HepG2 (cell line): ENCODE measurements at regions not wholly inside any gene's neighbourhood (a gene's known extent, or its start where the extent isn't known, plus 50 kb on each side); places are given as distances from the start of the nearest gene placed in this dataset.

Experiments
- ATAC-seq: fragments of 200-7000 bp; cut with Tn5 transposase; 3 replicates; pipeline ENCODE4 v1.9.1; 2020; ENCODE audit warnings: mild to moderate bottlenecking, moderate library complexity
- BruUV-seq: library from RNA; stranded (reverse); fragments of 400-500 nt; replicated peaks from 2 replicates; lab custom pipeline; 2021; lab: Mats Ljungman, UMichigan
- CTCF ChIA-PET: fragments of 300-600 bp; formaldehyde crosslinking; extraction: SDS; loops from one replicate; lab custom pipeline; 2021; ENCODE audit warnings: low total read pairs, inconsistent platforms, low intra/inter-chr PET ratio; lab: Yijun Ruan, JAX
- POLR2A ChIA-PET: fragments of 350-600 bp; sonication (Branson Sonifier 250); formaldehyde crosslinking; loops from one replicate; lab custom pipeline; 2020; ENCODE audit warnings: antibody characterized with exemption, inconsistent platforms; lab: Yijun Ruan, JAX
- DNase-seq: peaks from one replicate; pipeline ENCODE4 v3.0.0-alpha.2; 2015; ENCODE audit warnings: low spot score
- FAIRE-seq: peaks from 3 replicates; lab custom pipeline; 2011; peaks lifted over from hg19 to GRCh38; lab: Jason Lieb, UNC
- H2AFZ ChIP-seq: one replicate; pipeline ENCODE4 v1.6.1; 2011; ENCODE audit warnings: low read length, inconsistent platforms
- H3K27ac ChIP-seq: fragments of 300-600 bp; 3 replicates; pipeline ENCODE4 v1.8.0; 2011; ENCODE audit warnings: mixed run types, mild to moderate bottlenecking, mixed read lengths, low read length, inconsistent platforms; ENCODE audit not compliant: insufficient read depth; ENCODE audit errors: extremely low read length
- H3K27me3 ChIP-seq, 2 experiments: fragments of 200-600 bp in 1 of 2; 2 replicates in 1 of 2; 3 replicates in 1 of 2; pipeline versions ENCODE4 v1.6.0 to v1.8.0; 2011; ENCODE audit warnings: low read length in 2 of 2, mild to moderate bottlenecking in 2 of 2, moderate library complexity in 2 of 2, inconsistent platforms in 1 of 2; ENCODE audit not compliant: insufficient read depth in 2 of 2, control insufficient read depth in 1 of 2
- H3K36me3 ChIP-seq, 2 experiments: fragments of 200-600 bp in 1 of 2; replicated peaks in 1 of 2; 2 replicates in 1 of 2; 3 replicates in 1 of 2; pipeline versions ENCODE4 v1.5.1 to v1.8.0; 2011; ENCODE audit warnings: low read length in 2 of 2, inconsistent platforms in 1 of 2; ENCODE audit not compliant: insufficient read depth in 2 of 2, control insufficient read depth in 1 of 2
- H3K4me1 ChIP-seq: 2 replicates; pipeline ENCODE4 v1.5.1; 2012; ENCODE audit warnings: low read length, inconsistent platforms; ENCODE audit not compliant: insufficient read depth
- H3K4me2 ChIP-seq: 2 replicates; pipeline ENCODE4 v1.6.0; 2011; ENCODE audit warnings: low read depth, low read length, inconsistent platforms
- H3K4me3 ChIP-seq, 3 experiments: fragments of 200-600 bp in 1 of 3; sonication (generic), shearing (Covaris generic) in 1 of 3; replicated peaks in 1 of 3; 2 replicates each; pipeline ENCODE4 v1.5.1; 2011 to 2016; ENCODE audit warnings: low read length in 3 of 3, inconsistent platforms in 2 of 3, low read depth in 2 of 3, mild to moderate bottlenecking in 2 of 3, control low read depth in 1 of 3, mixed read lengths in 1 of 3; ENCODE audit not compliant: insufficient read depth in 1 of 3
- H3K79me2 ChIP-seq: one replicate; pipeline ENCODE4 v1.6.1; 2011; ENCODE audit warnings: low read length, inconsistent platforms; ENCODE audit not compliant: insufficient read depth
- H3K9ac ChIP-seq: 2 replicates; pipeline ENCODE4 v1.6.0; 2011; ENCODE audit warnings: mild to moderate bottlenecking, low read depth, low read length, inconsistent platforms; ENCODE audit not compliant: insufficient read depth
- H3K9me3 ChIP-seq: 2 replicates; pipeline ENCODE4 v1.5.1; 2012; ENCODE audit warnings: mild to moderate bottlenecking, low read length
- H4K20me1 ChIP-seq: 2 replicates; pipeline ENCODE4 v1.6.0; 2011; ENCODE audit warnings: inconsistent platforms, mild to moderate bottlenecking, low read length, moderate library complexity; ENCODE audit not compliant: insufficient read depth
- CHD2 ChIP-seq: IDR thresholded peaks from 2 replicates; pipeline ENCODE4 v1.6.1; 2011; ENCODE audit warnings: low read depth, low read length, improper control_type of control experiment
- NKX3-1 ChIP-seq: sonication (generic); formaldehyde crosslinking; IDR thresholded peaks from 2 replicates; pipeline ENCODE4 v1.5.0; 2020; ENCODE audit warnings: missing genetic modification reagents
- NR2F1 ChIP-seq, 2 experiments: fragments of 450-650 bp in 1 of 2; formaldehyde crosslinking in 1 of 2; IDR thresholded peaks; 2 replicates each; pipeline versions ENCODE4 v1.5.0 to v1.6.1; 2016 to 2020; ENCODE audit warnings: mild to moderate bottlenecking in 1 of 2, missing compliant biosample characterization in 1 of 2, missing genetic modification reagents in 1 of 2, moderate library complexity in 1 of 2
- RBM39 ChIP-seq: fragments of 200-400 bp; formaldehyde crosslinking; IDR thresholded peaks from one replicate; pipeline ENCODE4 v1.6.1; 2018; ENCODE audit warnings: antibody characterized with exemption, mild to moderate bottlenecking, low read depth, low read length; ENCODE audit not compliant: poor library complexity, severe bottlenecking
- TEF ChIP-seq: sonication (generic); formaldehyde crosslinking; IDR thresholded peaks from 2 replicates; pipeline ENCODE4 v1.5.0; 2020; ENCODE audit warnings: missing genetic modification reagents
- ZBTB39 ChIP-seq: sonication (generic); formaldehyde crosslinking; IDR thresholded peaks from 2 replicates; pipeline ENCODE4 v1.5.0; 2020; ENCODE audit warnings: missing genetic modification reagents
- ZNF512B ChIP-seq: sonication (generic); formaldehyde crosslinking; IDR thresholded peaks from 2 replicates; pipeline ENCODE4 v1.5.1; 2020; ENCODE audit warnings: missing genetic modification reagents, mild to moderate bottlenecking, borderline replicate concordance
- ZNF724P ChIP-seq: sonication (generic); formaldehyde crosslinking; IDR thresholded peaks from 2 replicates; pipeline ENCODE4 v1.8.0; 2022; ENCODE audit warnings: missing genetic modification reagents, borderline replicate concordance
- WGBS: methylation state at CpG from one replicate; pipeline ENCODE4 v1.1.6; 2017; ENCODE audit warnings: low lambda C conversion rate; 5-methylcytosine and 5-hydroxymethylcytosine counted together
- in situ Hi-C: cut with HindIII; loops from 2 replicates; pipeline ENCODE4 v1.10.0; 2017; ENCODE audit warnings: low pct_unique_long_range_greater_than_20kb; ENCODE audit not compliant: extremely low pct_ligation_motif_present
- intact Hi-C: fragments of 100-400 bp; cut with micrococcal nuclease; formaldehyde crosslinking; loops from one replicate; pipeline ENCODE4 v1.10.0; 2022; ENCODE audit not compliant: unreplicated experiment
- TF ChIP-seq, protein P1 (sequence below): sonication (generic); formaldehyde crosslinking; IDR thresholded peaks from 2 replicates; pipeline ENCODE4 v1.4.0; 2020; ENCODE audit warnings: mild to moderate bottlenecking, missing genetic modification reagents

- Histone ChIP-seq H3K36me3 (no peaks in the 10 kb centered on the region), H3K9ac (no peak overlapping the region), H4K20me1 (no peaks in the 10 kb centered on the region), H3K79me2 (no peaks in the 10 kb centered on the region), H3K4me3 (no peak overlapping the region), H3K4me2 (no peak overlapping the region), H3K27me3 (peaks cover 0 to 37% of the 10 kb centered on the region in 2 experiments; a peak in 4 of 5 replicates)
- intact Hi-C loops: loop anchor here (5.0 kb wide), 3 partner anchors 216 to 616 kb away; no protein-coding TSS in a partner anchor
- BruUV-seq: no TSS peak
- ATAC-seq (no peak), DNase-seq (no peak), FAIRE-seq (no peak)
- in situ Hi-C loops: loop anchor here (5.0 kb wide), 1 partner anchor 636 kb away; no protein-coding TSS in a partner anchor
- CTCF ChIA-PET: no interaction called here
- no peak for TF ChIP-seq ZBTB39 (CRISPR knock-in tag)
- no peak for TF ChIP-seq NKX3-1
- TF ChIP-seq NR2F1 (CRISPR knock-in tag; IDR thresholded peaks at IDR 0.05): no peak
- TF ChIP-seq, all 625 proteins: peak for 0
- POLR2A ChIA-PET: no interaction called here
- Histone ChIP-seq H2AFZ (no peak overlapping the region), H3K9me3 (no peaks in the 10 kb centered on the region), H3K4me1 (no peaks in the 10 kb centered on the region), H3K27ac (no peak overlapping the region)
- WGBS: 0% methylated on average over 2 of the region's 8 CpGs
These were observed 207.4 kb upstream of the IGF1R start for GRCh38 chr15:98440917-98441316.

- FAIRE-seq: no peak
- Histone ChIP-seq H3K27me3 (peaks cover 0 to 41% of the 10 kb centered on the region in 2 experiments; a peak in 4 of 5 replicates), H3K79me2 (no peaks in the 10 kb centered on the region), H3K36me3 (no peaks in the 10 kb centered on the region), H4K20me1 (no peaks in the 10 kb centered on the region), H3K27ac (no peak overlapping the region), H3K9me3 (no peaks in the 10 kb centered on the region), H3K4me2 (no peak overlapping the region), H3K9ac (no peak overlapping the region), H3K4me1 (no peaks in the 10 kb centered on the region), H2AFZ (no peak overlapping the region), H3K4me3 (no peak overlapping the region)
- in situ Hi-C loops: loop anchor here (5.0 kb wide), 1 partner anchor 636 kb away; no protein-coding TSS in a partner anchor
- no TSS peak for BruUV-seq
- no peak for DNase-seq
- ChIA-PET CTCF (interaction anchor here (1.6 to 2.2 kb wide), 2 partner anchors 440 to 635 kb away, joined by 4 to 18 read pairs; no protein-coding TSS in a partner anchor), POLR2A (no interaction called here)
- no peak for ATAC-seq
- WGBS: 11% methylated on average over 5 of the region's 5 CpGs
- intact Hi-C loops: loop anchor here (5.0 kb wide), 3 partner anchors 216 to 616 kb away; no protein-coding TSS in a partner anchor
- no peak for TF ChIP-seq TEF
- no peak for TF ChIP-seq CHD2
- no peak for TF ChIP-seq ZNF512B (CRISPR knock-in tag)
- no peak for TF ChIP-seq RBM39
- TF ChIP-seq ZNF724P: no peak
- TF ChIP-seq, protein P1, sequence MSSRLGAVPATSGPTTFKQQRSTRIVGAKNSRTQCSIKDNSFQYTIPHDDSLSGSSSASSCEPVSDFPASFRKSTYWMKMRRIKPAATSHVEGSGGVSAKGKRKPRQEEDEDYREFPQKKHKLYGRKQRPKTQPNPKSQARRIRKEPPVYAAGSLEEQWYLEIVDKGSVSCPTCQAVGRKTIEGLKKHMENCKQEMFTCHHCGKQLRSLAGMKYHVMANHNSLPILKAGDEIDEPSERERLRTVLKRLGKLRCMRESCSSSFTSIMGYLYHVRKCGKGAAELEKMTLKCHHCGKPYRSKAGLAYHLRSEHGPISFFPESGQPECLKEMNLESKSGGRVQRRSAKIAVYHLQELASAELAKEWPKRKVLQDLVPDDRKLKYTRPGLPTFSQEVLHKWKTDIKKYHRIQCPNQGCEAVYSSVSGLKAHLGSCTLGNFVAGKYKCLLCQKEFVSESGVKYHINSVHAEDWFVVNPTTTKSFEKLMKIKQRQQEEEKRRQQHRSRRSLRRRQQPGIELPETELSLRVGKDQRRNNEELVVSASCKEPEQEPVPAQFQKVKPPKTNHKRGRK (CRISPR knock-in tag): no peak
These were observed 206.7 kb upstream of the IGF1R start for GRCh38 chr15:98441599-98441998.
